ENCODE measurements at regions not wholly inside any gene's neighbourhood (a gene's known extent, or its start where the extent isn't known, plus 50 kb on each side); places are given as distances from the start of the nearest gene placed in this dataset.
A peak's percentile ranks its signal among the peaks of the same experiment; 100 is the strongest.

GRCh38 chrX:25928316-25928715 lies 209.8 kb upstream of the MAGEB18 start:
- Mint-ChIP-seq H3K27me3 (ENCODE audit: low read depth, poor library complexity) (no peaks in the 10 kb centered on the region), H3K27ac (peak overlapping the region; percentile 63), H3K4me3 (no peak overlapping the region), H3K9me3 (peaks cover 11% of the 10 kb centered on the region), H3K4me1 (no peaks in the 10 kb centered on the region), H3K36me3 (ENCODE audit: low read depth) (no peaks in the 10 kb centered on the region)
- no peak for DNase-seq
- no peak for TF ChIP-seq CTCF (IDR thresholded peaks at IDR 0.05)

- no peaks in the 10 kb centered on the region for H3K36me3 Mint-ChIP-seq (ENCODE audit: low read depth)
- no peaks in the 10 kb centered on the region for H3K4me1 Mint-ChIP-seq
- no peak overlapping the region for H3K4me3 Mint-ChIP-seq
- no peak overlapping the region for H3K27ac Mint-ChIP-seq
- peaks cover 36% of the 10 kb centered on the region for H3K9me3 Mint-ChIP-seq
- TF ChIP-seq CTCF (IDR thresholded peaks at IDR 0.05), result no peak
- no peaks in the 10 kb centered on the region for H3K27me3 Mint-ChIP-seq (ENCODE audit: low read depth, poor library complexity)
- no peak for DNase-seq
Measured at GRCh38 chrX:25941087-25941486, 197.1 kb upstream of the MAGEB18 start.

- DNase-seq, result no peak
- H3K27ac Mint-ChIP-seq, result no peak overlapping the region
- peaks cover 36% of the 10 kb centered on the region for H3K9me3 Mint-ChIP-seq
- no peaks in the 10 kb centered on the region for H3K4me1 Mint-ChIP-seq
- H3K36me3 Mint-ChIP-seq (ENCODE audit: low read depth), result no peaks in the 10 kb centered on the region
- TF ChIP-seq CTCF (IDR thresholded peaks at IDR 0.05), result no peak
- no peaks in the 10 kb centered on the region for H3K27me3 Mint-ChIP-seq (ENCODE audit: low read depth, poor library complexity)
- no peak overlapping the region for H3K4me3 Mint-ChIP-seq
Measured at GRCh38 chrX:25941559-25942250, 196.4 kb upstream of the MAGEB18 start.

GRCh38 chrX:25968920-25969319 lies 169.2 kb upstream of the MAGEB18 start:
- Mint-ChIP-seq H3K9me3 (peaks cover 68% of the 10 kb centered on the region), H3K27me3 (ENCODE audit: low read depth, poor library complexity) (no peaks in the 10 kb centered on the region), H3K4me3 (no peak overlapping the region), H3K27ac (no peak overlapping the region), H3K36me3 (ENCODE audit: low read depth) (no peaks in the 10 kb centered on the region), H3K4me1 (no peaks in the 10 kb centered on the region)
- TF ChIP-seq CTCF (IDR thresholded peaks at IDR 0.05), result peak; percentile 32
- DNase-seq, result peak; percentile 53

GRCh38 chrX:25976683-25977310 lies 161.3 kb upstream of the MAGEB18 start:
- peak; percentile 6 for DNase-seq
- no peak for TF ChIP-seq CTCF (IDR thresholded peaks at IDR 0.05)
- no peak overlapping the region for H3K4me3 Mint-ChIP-seq
- no peaks in the 10 kb centered on the region for H3K36me3 Mint-ChIP-seq (ENCODE audit: low read depth)
- H3K9me3 Mint-ChIP-seq, result peaks cover 67% of the 10 kb centered on the region
- H3K27ac Mint-ChIP-seq, result no peak overlapping the region
- H3K4me1 Mint-ChIP-seq, result no peaks in the 10 kb centered on the region
- H3K27me3 Mint-ChIP-seq (ENCODE audit: low read depth, poor library complexity), result no peaks in the 10 kb centered on the region

GRCh38 chrX:25998687-25999086 lies 139.5 kb upstream of the MAGEB18 start:
- no peak for TF ChIP-seq CTCF (IDR thresholded peaks at IDR 0.05)
- DNase-seq, result no peak
- H3K4me3 Mint-ChIP-seq, result no peak overlapping the region
- peaks cover 16% of the 10 kb centered on the region for H3K9me3 Mint-ChIP-seq
- H3K27me3 Mint-ChIP-seq (ENCODE audit: low read depth, poor library complexity), result no peaks in the 10 kb centered on the region
- no peaks in the 10 kb centered on the region for H3K4me1 Mint-ChIP-seq
- no peaks in the 10 kb centered on the region for H3K36me3 Mint-ChIP-seq (ENCODE audit: low read depth)
- H3K27ac Mint-ChIP-seq, result no peak overlapping the region

Data from nephron progenitor cell (in vitro differentiated cells).